Stimulated activated naive CD8-positive, alpha-beta T cell treated with anti-CD3 and anti-CD28 coated beads, Interleukin-15, Interleukin-2, amounts not matched to agents 100 ng/mL and 50 ng/mL, for 24 hours (primary cell): ENCODE measurements at regions not wholly inside any gene's neighbourhood (a gene's known extent, or its start where the extent isn't known, plus 50 kb on each side); places are given as distances from the start of the nearest gene placed in this dataset.

Source experiments
- H3K27ac Mint-ChIP-seq: one replicate; pipeline ENCODE4 v1.8.0; 2021; ENCODE audit warnings: mild to moderate bottlenecking, mixed read lengths
- H3K27me3 Mint-ChIP-seq: one replicate; pipeline ENCODE4 v1.8.0; 2021; ENCODE audit warnings: mixed read lengths
- H3K36me3 Mint-ChIP-seq: one replicate; pipeline ENCODE4 v1.8.0; 2021; ENCODE audit warnings: low read depth, mixed read lengths
- H3K4me1 Mint-ChIP-seq: one replicate; pipeline ENCODE4 v1.8.0; 2021; ENCODE audit warnings: low read depth, mixed read lengths
- H3K4me3 Mint-ChIP-seq: one replicate; pipeline ENCODE4 v1.8.0; 2021; ENCODE audit warnings: mild to moderate bottlenecking, mixed read lengths
- H3K9me3 Mint-ChIP-seq: one replicate; pipeline ENCODE4 v1.8.0; 2021; ENCODE audit warnings: mixed read lengths

DNA sequence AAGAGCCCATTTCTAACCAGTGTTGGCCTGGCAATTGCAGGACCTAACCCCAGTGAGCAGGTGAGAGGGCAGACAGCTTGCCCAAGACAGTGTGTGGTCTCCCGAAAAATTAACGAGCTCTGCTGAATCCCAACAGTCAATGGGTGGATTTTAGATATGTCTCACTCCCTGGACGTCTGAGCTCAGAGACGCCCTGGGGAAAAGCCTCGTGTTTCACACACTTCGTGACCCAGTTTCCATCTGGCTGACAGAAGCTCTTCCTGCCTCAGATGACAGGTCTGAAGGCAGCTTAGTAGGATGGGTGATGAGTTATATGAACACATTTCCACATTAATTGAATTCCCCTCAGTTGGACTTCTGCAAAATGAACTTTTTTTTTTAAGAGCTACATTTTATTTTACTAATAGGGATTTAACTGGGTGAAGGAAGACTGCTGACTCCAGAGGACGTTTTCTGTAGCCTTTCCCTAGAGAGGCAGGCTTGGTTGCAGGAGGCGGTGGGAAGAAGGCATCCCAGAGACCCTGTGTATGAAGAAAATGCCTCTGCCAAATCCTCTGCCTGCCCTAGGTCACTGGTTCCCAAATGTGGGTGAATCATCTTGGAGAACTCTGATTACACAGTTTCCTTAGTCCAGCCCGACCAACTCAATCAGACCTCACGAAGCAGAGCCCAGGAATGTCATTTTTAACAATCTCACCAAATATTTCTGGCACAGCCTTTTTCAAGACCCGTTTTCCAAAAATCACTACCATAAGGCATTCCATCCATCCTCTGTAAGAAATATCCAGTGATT is 71.7 kb upstream of the LY86 start:
- Mint-ChIP-seq H3K27ac (peak overlapping the region; percentile 46), H3K36me3 (no peaks in the 10 kb centered on the region), H3K4me1 (peaks cover 44% of the 10 kb centered on the region), H3K27me3 (peaks cover 88% of the 10 kb centered on the region), H3K9me3 (no peaks in the 10 kb centered on the region), H3K4me3 (no peak overlapping the region)

DNA sequence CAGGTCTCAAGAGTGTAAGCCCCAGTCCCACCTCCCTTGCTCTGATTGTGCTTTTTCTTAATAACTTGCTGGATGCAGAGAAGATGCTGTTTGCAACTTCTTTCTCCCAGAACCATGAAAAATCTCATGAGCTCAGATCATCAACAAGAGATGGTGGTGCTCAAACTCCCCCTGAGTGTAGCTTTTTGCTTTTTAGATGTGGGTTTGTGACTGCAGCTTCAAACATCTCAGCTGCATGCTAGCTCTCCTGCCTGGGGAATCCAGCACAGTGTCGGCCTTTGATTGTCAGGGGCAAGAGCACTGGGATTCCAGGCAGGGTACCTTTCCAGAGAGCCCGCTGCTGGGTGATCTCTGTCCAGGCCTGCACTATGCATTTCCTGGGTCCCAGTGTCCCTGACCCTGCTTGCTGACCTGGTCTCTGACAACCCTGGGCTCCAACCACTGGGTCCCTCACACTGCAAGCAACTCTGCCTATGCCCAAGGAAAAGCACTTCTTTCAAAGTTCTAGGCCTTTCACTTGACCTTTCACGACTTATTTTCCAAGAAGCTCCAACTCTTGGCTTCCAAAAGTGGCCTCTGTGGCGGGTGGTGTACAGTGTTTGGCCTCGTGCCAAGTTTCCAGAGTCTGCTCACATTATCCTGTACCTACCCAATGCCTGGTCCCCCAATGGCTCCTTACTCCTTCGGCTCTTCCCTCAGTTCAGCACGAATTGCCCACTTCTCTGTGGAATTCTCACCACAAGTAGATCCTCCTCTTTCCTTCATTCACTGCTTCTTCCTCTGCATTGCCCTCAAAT is 69.7 kb upstream of the LY86 start:
- H3K36me3 Mint-ChIP-seq = no peaks in the 10 kb centered on the region
- peaks cover 44% of the 10 kb centered on the region for H3K4me1 Mint-ChIP-seq
- no peak overlapping the region for H3K27ac Mint-ChIP-seq
- H3K9me3 Mint-ChIP-seq = no peaks in the 10 kb centered on the region
- H3K27me3 Mint-ChIP-seq = peaks cover 87% of the 10 kb centered on the region
- no peak overlapping the region for H3K4me3 Mint-ChIP-seq

- Mint-ChIP-seq H3K27ac (no peak overlapping the region), H3K4me1 (peaks cover 26% of the 10 kb centered on the region), H3K4me3 (no peak overlapping the region), H3K36me3 (no peaks in the 10 kb centered on the region), H3K9me3 (no peaks in the 10 kb centered on the region), H3K27me3 (peaks cover 87% of the 10 kb centered on the region)
These were observed 66.5 kb upstream of the LY86 start for GRCh38 chr6:6521961-6522482.

DNA sequence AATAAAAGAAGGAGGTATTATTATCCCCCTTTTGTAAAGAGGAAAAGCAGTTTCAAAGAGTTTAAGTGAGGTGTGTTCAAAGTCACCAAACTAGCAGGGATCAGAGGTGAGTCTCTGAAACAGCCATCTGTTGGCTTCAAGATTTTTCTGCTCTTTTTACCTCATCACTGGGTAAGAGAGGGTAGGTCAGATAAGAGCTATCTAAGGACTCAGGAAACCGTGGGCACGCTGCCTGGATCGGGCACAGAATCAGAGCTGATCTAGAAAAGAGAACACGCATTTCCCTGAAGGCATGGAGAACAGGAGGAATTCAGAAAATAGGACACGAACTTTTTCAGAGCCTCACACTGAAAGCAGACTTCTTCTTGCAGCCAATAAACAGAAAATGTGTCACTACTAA is 65.8 kb upstream of the LY86 start:
- Mint-ChIP-seq H3K27me3 (peaks cover 91% of the 10 kb centered on the region), H3K9me3 (no peaks in the 10 kb centered on the region), H3K36me3 (no peaks in the 10 kb centered on the region)

GRCh38 chr6:6524951-6525350 is 63.6 kb upstream of the LY86 start:
- Mint-ChIP-seq H3K9me3 (no peaks in the 10 kb centered on the region), H3K36me3 (no peaks in the 10 kb centered on the region), H3K4me3 (no peak overlapping the region), H3K4me1 (peaks cover 7% of the 10 kb centered on the region), H3K27me3 (peaks cover 86% of the 10 kb centered on the region), H3K27ac (no peak overlapping the region)

More for the DNA sequence above, 65.8 kb upstream of the LY86 start:
- Mint-ChIP-seq H3K4me1 (peaks cover 25% of the 10 kb centered on the region), H3K27ac (no peak overlapping the region), H3K4me3 (no peak overlapping the region)

- H3K4me1 Mint-ChIP-seq = peaks cover 7% of the 10 kb centered on the region
- no peak overlapping the region for H3K27ac Mint-ChIP-seq
- peaks cover 83% of the 10 kb centered on the region for H3K27me3 Mint-ChIP-seq
- H3K9me3 Mint-ChIP-seq = no peaks in the 10 kb centered on the region
- H3K4me3 Mint-ChIP-seq = no peak overlapping the region
- no peaks in the 10 kb centered on the region for H3K36me3 Mint-ChIP-seq
These were observed 62.6 kb upstream of the LY86 start for GRCh38 chr6:6525933-6526332.

- Mint-ChIP-seq H3K4me3 (no peak overlapping the region), H3K9me3 (no peaks in the 10 kb centered on the region), H3K27me3 (peaks cover 74% of the 10 kb centered on the region), H3K27ac (no peak overlapping the region), H3K4me1 (peaks cover 7% of the 10 kb centered on the region), H3K36me3 (no peaks in the 10 kb centered on the region)
These were observed 59.2 kb upstream of the LY86 start for GRCh38 chr6:6529275-6529674.

DNA sequence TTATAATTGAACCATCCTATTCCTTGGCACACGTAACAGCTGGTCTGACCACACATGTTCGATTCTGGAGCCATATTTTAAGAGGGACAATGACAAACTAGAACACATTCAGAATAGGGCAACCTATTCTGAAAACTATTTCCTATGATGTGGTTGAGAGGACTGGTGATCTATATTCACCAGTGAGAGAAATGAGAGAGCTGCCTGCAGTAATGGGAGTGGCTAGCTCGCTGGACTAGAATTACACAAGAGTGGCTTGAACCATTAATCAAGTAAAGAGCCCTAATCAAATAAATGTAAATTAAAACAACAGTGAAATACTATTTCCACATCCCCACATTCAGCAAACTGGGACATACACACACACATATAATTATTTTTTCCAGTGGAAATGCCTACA is 55.3 kb upstream of the LY86 start:
- Mint-ChIP-seq H3K4me3 (no peak overlapping the region), H3K27me3 (peaks cover 54% of the 10 kb centered on the region)

DNA sequence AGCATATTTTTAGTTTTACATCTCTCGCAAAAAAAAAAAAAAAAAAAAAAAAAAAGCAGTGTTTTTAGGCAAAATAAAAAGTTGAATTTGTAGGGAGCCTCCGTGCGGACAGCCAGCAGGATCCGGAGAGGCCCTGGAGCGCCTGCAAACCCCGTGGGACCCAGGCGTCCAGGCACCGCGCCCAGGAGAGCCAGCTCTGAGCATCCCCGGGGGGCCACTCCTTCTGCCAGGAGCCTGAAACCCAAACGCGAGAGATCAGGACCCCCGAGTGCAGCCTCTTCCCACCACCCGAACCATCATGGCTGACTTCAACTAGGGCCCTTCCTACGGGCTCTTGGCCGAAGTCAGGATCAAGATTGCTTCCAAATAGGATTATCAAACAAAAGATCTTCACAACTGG is 54.1 kb upstream of the LY86 start:
- Mint-ChIP-seq H3K36me3 (no peaks in the 10 kb centered on the region), H3K9me3 (no peaks in the 10 kb centered on the region), H3K27ac (no peak overlapping the region)

More for the DNA sequence above, 55.3 kb upstream of the LY86 start:
- Mint-ChIP-seq H3K36me3 (no peaks in the 10 kb centered on the region), H3K4me1 (no peaks in the 10 kb centered on the region), H3K27ac (no peak overlapping the region), H3K9me3 (no peaks in the 10 kb centered on the region)

GRCh38 chr6:6537488-6538260 is 50.8 kb upstream of the LY86 start:
- Mint-ChIP-seq H3K9me3 (no peaks in the 10 kb centered on the region), H3K4me3 (no peak overlapping the region), H3K36me3 (no peaks in the 10 kb centered on the region), H3K27ac (no peak overlapping the region), H3K4me1 (no peaks in the 10 kb centered on the region), H3K27me3 (peaks cover 43% of the 10 kb centered on the region)

More for the DNA sequence above, 54.1 kb upstream of the LY86 start:
- Mint-ChIP-seq H3K4me3 (no peak overlapping the region), H3K4me1 (no peaks in the 10 kb centered on the region), H3K27me3 (peaks cover 50% of the 10 kb centered on the region)

DNA sequence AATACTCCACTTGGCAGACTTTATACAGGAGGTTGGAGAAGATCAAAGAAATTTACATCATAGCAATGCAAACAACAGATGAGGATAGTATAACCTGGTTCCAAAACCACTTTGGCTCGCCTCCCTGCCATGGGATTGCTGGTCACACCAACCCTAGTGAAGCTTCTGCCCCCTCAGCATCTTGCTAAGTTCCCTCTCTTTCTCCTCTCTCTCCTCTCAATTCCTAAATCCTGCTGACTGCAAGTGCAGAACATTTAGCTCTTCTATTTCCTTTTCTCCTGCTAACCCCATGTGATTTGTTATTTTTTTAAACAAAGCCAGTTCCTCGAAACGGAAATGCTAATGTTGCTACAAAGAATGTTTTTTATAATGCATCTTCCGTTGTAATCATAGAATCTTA is 50.3 kb upstream of the LY86 start:
- H3K9me3 Mint-ChIP-seq = no peaks in the 10 kb centered on the region
- H3K36me3 Mint-ChIP-seq = no peaks in the 10 kb centered on the region
- H3K27me3 Mint-ChIP-seq = peaks cover 43% of the 10 kb centered on the region
- no peak overlapping the region for H3K4me3 Mint-ChIP-seq
- H3K27ac Mint-ChIP-seq = no peak overlapping the region
- H3K4me1 Mint-ChIP-seq = no peaks in the 10 kb centered on the region
